ENCODE measurements at regions not wholly inside any gene's neighbourhood (a gene's known extent, or its start where the extent isn't known, plus 50 kb on each side); places are given as distances from the start of the nearest gene placed in this dataset.
"Not testable (repeated sequence)": the region's sequence is repeated elsewhere in the genome, so short reads cannot be mapped to it uniquely, and the experiment has no call there.

- Histone ChIP-seq H3K9me3 (no peaks in the 10 kb centered on the region), H3K4me3 (no peak overlapping the region), H3K27me3 (no peaks in the 10 kb centered on the region), H3K36me3 (no peaks in the 10 kb centered on the region), H3K27ac (no peak overlapping the region), H3K4me1 (no peaks in the 10 kb centered on the region)
- in situ Hi-C loops (cut with MboI; ENCODE audit: low sequenced_read_pairs in 4 of 4) (no loop called here), intact Hi-C loops (cut with DNase I; ENCODE audit: low total_unique reads) (no loop called here)
- no peak for DNase-seq
- no peak for ATAC-seq
- TF ChIP-seq CTCF (IDR thresholded peaks at IDR 0.05 in 4 of 5, conservative IDR thresholded peaks at IDR 0.05 in 1 of 5): no peak
- no peak for TF ChIP-seq POLR2A (IDR thresholded peaks at IDR 0.05)
Observed at GRCh38 chr9:24071716-24072115, 245.7 kb upstream of the ELAVL2 start.

- H3K9me3 ChIP-seq: no peaks in the 10 kb centered on the region
- intact Hi-C loops (cut with DNase I; ENCODE audit: low total_unique reads) (no loop called here), in situ Hi-C loops (cut with MboI; ENCODE audit: low sequenced_read_pairs in 4 of 4) (no loop called here)
- H3K27me3 ChIP-seq: no peaks in the 10 kb centered on the region
- no peak overlapping the region for H3K4me3 ChIP-seq
- DNase-seq: no peak
- ATAC-seq: no peak
- H3K4me1 ChIP-seq: no peaks in the 10 kb centered on the region
- no peak for TF ChIP-seq POLR2A (IDR thresholded peaks at IDR 0.05)
- TF ChIP-seq CTCF (IDR thresholded peaks at IDR 0.05 in 4 of 5, conservative IDR thresholded peaks at IDR 0.05 in 1 of 5): no peak
- H3K36me3 ChIP-seq: no peaks in the 10 kb centered on the region
- no peak overlapping the region for H3K27ac ChIP-seq
Observed at GRCh38 chr9:24071091-24071490, 245.1 kb upstream of the ELAVL2 start.

- intact Hi-C loops (cut with DNase I; ENCODE audit: low total_unique reads); DNase-seq; H3K36me3 ChIP-seq; H3K27me3 ChIP-seq; in situ Hi-C loops (cut with MboI; ENCODE audit: low sequenced_read_pairs in 4 of 4); H3K9me3 ChIP-seq; H3K4me1 ChIP-seq; H3K27ac ChIP-seq; H3K4me3 ChIP-seq; ATAC-seq: not testable (repeated sequence)
Observed at GRCh38 chr9:24067107-24067506, 241.1 kb upstream of the ELAVL2 start.

GRCh38 chr9:24059651-24060050 lies 233.6 kb upstream of the ELAVL2 start:
- in situ Hi-C loops (cut with MboI; ENCODE audit: low sequenced_read_pairs in 4 of 4) (no loop called here), intact Hi-C loops (cut with DNase I; ENCODE audit: low total_unique reads) (no loop called here)
- no peaks in the 10 kb centered on the region for H3K27me3 ChIP-seq
- TF ChIP-seq POLR2A (IDR thresholded peaks at IDR 0.05): no peak
- TF ChIP-seq CTCF (IDR thresholded peaks at IDR 0.05 in 4 of 5, conservative IDR thresholded peaks at IDR 0.05 in 1 of 5): no peak
- no peaks in the 10 kb centered on the region for H3K4me1 ChIP-seq
- H3K9me3 ChIP-seq: no peaks in the 10 kb centered on the region
- H3K4me3 ChIP-seq: no peak overlapping the region
- no peak for ATAC-seq
- DNase-seq: no peak
- H3K27ac ChIP-seq: no peak overlapping the region
- no peaks in the 10 kb centered on the region for H3K36me3 ChIP-seq

GRCh38 chr9:24051587-24051986 lies 225.5 kb upstream of the ELAVL2 start:
- TF ChIP-seq CTCF (IDR thresholded peaks at IDR 0.05 in 4 of 5, conservative IDR thresholded peaks at IDR 0.05 in 1 of 5): no peak
- TF ChIP-seq POLR2A (IDR thresholded peaks at IDR 0.05): no peak
- no peaks in the 10 kb centered on the region for H3K9me3 ChIP-seq
- H3K27ac ChIP-seq: no peak overlapping the region
- in situ Hi-C loops (cut with MboI; ENCODE audit: low sequenced_read_pairs in 4 of 4) (no loop called here), intact Hi-C loops (cut with DNase I; ENCODE audit: low total_unique reads) (no loop called here)
- DNase-seq (no peak), ATAC-seq (no peak)
- H3K27me3 ChIP-seq: no peaks in the 10 kb centered on the region
- no peak overlapping the region for H3K4me3 ChIP-seq
- H3K36me3 ChIP-seq: no peaks in the 10 kb centered on the region
- no peaks in the 10 kb centered on the region for H3K4me1 ChIP-seq

GRCh38 chr9:24050239-24050638 lies 224.2 kb upstream of the ELAVL2 start:
- intact Hi-C loops (cut with DNase I; ENCODE audit: low total_unique reads); in situ Hi-C loops (cut with MboI; ENCODE audit: low sequenced_read_pairs in 4 of 4); H3K36me3 ChIP-seq; H3K27ac ChIP-seq; DNase-seq; H3K4me1 ChIP-seq; H3K4me3 ChIP-seq; H3K27me3 ChIP-seq; H3K9me3 ChIP-seq; ATAC-seq: not testable (repeated sequence)

Measured in gastrocnemius medialis (tissue), 4 donors.